ENCODE measurements at regions not wholly inside any gene's neighbourhood (a gene's known extent, or its start where the extent isn't known, plus 50 kb on each side); places are given as distances from the start of the nearest gene placed in this dataset.

DNA sequence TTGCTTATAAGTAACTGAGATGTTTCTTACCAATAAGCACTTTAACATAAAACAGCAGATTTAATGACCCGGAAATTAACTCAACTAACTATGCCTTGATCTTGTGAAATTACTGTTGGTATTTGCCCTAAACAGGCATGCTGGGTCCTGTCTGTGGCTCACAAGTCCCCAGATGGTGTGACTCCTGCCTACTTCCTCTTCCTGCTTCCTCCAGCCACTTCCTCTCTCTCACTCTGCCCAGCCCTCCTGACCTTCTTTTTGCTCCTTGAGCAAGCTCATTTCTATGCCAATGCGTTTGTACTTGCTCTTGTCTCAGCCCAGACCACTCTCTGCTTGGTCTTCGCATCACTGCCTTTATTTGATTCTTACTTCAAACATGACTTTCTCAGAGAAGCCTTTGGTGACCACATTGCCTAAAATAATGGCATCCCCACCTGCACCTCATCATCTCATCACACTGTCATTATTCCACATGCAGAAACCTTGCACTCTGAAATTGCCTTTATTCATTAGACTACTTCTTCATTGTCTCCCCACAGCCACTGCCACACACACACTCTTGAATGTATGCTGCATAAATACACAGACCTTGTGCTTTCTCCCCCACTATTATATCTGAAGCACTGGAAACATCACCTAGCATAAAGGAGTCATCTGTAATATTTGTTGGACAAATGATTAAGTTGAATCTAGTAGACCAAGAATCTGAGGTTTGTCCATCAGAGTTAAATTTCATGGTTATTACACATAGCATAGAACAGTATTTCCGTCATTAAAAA lies 256.3 kb upstream of the SEMA6D start:
- no peak for DNase-seq

GRCh38 chr15:47461652-47462141 lies 255.6 kb upstream of the SEMA6D start:
- no peak for DNase-seq

DNA sequence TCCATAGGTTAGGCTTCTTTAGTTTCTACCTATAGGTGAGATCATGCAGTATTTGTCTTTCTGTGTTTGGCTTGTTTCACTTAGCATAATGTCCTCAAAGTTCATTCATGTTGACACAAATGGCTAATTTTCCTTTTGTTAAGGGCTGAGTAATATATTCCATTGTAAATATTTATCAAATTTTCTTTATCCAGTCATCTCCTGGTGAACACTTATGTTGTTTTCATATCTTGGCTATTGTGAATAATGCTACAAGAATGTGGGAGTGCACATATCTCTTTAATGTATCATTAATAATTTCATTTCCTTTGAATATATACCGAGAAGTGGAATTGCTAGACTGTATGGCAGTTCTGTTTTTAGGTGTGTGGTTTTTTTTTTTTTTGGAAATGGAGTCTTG lies 250.9 kb upstream of the SEMA6D start:
- no peak for DNase-seq

- DNase-seq: no peak
Measured at GRCh38 chr15:47470983-47471382, 246.3 kb upstream of the SEMA6D start.

DNA sequence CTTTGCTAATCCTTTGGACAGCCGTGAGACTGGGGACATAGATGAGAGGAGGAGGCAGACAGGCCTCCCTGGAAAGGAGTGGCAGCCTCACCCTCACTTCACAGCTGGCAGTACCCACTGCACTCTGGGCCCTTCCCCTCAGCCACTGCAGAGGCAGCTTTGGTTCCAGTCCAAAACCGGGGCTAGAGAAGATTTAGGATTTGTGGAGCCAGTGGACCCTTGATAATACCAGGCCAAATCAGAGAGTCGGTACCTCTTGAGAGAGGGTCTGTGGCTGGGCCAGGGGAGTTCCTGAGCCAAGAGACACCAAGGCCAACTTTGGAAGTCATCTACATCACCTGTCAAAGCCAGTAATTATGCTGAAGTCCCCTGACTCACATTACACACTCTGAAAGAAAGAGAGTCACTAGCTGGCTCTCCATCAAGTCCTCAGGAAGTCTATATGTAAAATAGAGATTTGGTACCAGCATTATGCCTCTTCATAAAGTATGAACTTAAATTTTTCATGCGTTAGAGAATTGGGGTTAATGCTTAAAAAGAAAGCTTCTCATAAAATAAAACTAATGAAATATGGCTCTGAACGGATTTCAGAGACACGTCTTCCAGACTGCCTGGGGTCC lies 244.1 kb upstream of the SEMA6D start:
- no peak for DNase-seq

- DNase-seq: peak; percentile 11
Measured at GRCh38 chr15:47473832-47474231, 243.5 kb upstream of the SEMA6D start.

DNA sequence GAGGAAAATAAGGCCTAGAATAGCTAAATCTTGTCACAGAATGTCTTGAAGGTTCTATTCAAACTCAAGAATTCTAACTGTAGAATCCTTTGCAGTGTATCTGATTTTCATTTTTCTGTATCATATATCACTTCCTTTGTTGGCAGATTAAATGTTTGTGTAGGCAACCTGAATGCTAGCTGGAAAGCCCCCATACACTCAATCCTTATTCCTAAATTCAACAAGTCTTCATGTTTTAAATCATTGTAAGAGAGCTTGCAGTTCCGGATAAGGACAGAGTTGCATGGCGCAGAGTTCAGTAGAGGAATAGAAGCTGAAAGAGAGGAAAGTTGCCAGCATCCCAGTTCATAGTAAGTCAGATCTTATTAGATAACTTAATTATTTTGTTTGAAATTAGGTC lies 242.0 kb upstream of the SEMA6D start:
- DNase-seq: no peak

GRCh38 chr15:47477341-47477740 lies 240.0 kb upstream of the SEMA6D start:
- DNase-seq: no peak

GRCh38 chr15:47484059-47484458 lies 233.2 kb upstream of the SEMA6D start:
- DNase-seq: no peak

- no peak for DNase-seq
Measured at GRCh38 chr15:47484997-47485396, 232.3 kb upstream of the SEMA6D start.

- no peak for DNase-seq
Measured at GRCh38 chr15:47485419-47485818, 231.9 kb upstream of the SEMA6D start.

DNA sequence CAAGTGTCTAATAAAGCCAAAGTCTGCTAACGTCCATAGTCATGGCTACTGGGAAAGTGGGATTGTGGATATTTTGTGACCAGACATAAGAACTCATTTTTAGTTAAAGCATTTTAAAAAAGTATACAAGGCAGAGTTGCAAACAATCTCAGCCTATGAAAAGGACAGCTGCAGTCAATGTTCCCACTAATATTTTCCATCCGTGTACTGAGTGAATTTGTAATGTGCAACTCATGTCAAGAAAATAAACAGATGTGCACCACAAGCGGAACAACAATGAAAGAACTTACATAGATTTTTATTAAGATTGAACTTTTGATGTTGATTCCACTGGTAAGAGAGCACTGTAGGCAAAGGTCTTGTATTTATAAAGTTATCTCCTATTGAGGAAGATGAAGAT lies 231.3 kb upstream of the SEMA6D start:
- DNase-seq: no peak

DNA sequence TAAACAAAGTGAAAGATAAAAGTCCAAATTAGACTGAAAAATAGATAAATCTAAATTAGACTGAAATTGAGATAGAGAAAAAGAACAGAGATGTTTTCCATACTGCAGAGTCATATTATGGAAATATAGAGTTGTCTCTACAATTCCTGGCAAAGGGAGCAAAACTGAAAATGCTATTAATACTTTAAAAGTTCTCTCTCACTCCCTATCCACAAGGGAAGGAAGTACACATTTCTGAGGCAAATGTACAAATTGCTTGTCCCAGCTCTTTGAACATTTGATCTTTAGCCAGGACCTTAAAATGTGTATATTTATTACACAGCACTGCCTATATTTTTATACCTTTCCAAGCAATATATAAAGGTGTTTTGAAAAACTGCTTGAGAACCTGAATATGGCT lies 225.1 kb upstream of the SEMA6D start:
- no peak for DNase-seq

DNA sequence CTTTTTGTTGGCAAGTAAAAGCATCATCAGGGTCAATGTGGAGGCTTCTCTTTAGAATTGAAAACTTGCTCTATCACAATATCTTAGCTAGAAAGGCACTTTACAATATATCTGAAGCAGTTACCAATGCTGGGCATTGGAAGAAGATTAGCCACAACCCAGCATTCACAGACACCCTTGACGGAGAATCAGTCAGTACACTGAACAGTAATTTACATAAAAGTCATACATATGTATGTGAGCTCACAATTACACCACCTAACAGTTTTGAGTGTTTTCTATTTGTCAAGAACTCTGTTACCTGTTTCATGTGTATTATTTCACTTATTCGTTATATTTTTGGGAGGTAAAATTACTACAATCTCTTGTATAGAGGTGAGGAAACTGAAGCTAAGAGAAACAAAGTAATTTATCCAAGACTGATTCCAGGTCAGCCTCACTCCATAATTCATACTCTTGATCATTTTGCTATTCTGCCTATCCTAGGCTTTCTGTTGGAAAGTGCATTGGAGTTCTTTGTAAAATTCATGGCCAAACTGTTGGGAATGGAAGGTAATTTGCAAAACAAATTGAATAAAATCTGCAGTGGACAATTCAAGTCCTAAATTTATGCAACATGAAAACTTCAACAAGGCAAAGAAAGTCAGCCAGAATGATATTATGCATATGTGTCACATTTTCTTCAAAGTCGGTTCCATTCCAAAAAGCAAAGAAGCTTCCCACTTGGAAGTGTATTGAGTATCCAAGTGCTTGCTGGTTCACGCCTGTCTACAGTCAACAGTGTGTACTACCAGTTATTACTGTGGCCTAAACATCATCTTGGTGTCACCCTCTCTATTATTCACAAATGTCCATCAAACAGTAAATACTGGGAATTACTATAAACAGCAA lies 223.7 kb upstream of the SEMA6D start:
- no peak for DNase-seq

DNA sequence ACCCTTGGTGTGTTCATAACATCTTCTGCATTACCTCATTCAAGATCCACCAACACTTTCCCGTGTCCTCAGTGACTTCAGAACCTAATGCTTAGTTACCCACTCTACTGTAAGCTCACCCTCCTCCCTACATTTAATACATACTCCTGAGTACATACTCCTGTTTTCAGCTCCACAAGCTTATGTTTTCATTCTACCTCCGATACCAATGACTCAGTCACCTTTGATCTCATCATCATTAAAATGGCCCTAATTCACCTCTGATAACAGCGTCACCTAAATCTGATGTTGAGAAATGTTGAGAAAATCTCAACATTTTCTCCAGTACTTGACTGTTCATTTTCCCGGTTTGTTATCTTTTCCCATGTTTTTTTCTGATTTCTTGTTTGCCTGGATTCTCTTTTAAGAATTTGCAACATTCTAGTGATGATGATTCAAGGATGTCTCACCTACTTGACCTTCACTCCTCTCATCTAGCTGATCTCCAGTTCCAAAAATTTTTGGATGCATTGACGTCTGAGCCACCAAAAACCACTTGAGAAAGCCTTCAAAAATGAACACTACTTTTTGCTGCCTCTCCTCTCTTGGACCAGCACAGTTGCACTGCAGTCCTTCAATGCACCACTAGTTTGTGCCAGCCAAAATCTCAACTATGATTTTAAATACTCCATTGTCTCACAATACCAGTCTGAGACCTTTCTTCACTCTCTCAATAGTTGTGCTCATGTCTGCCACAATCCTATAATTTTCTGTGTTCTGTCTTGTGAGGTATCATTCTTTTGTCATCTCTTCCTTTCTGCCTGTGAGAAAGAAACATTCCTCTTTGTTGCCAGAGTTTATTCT lies 220.7 kb upstream of the SEMA6D start:
- no peak for DNase-seq

- no peak for DNase-seq
Measured at GRCh38 chr15:47500842-47501241, 216.5 kb upstream of the SEMA6D start.

- no peak for DNase-seq
Measured at GRCh38 chr15:47502041-47502440, 215.3 kb upstream of the SEMA6D start.

- DNase-seq: no peak
Measured at GRCh38 chr15:47503876-47504275, 213.4 kb upstream of the SEMA6D start.

GRCh38 chr15:47504624-47505256 lies 212.6 kb upstream of the SEMA6D start:
- no peak for DNase-seq

DNA sequence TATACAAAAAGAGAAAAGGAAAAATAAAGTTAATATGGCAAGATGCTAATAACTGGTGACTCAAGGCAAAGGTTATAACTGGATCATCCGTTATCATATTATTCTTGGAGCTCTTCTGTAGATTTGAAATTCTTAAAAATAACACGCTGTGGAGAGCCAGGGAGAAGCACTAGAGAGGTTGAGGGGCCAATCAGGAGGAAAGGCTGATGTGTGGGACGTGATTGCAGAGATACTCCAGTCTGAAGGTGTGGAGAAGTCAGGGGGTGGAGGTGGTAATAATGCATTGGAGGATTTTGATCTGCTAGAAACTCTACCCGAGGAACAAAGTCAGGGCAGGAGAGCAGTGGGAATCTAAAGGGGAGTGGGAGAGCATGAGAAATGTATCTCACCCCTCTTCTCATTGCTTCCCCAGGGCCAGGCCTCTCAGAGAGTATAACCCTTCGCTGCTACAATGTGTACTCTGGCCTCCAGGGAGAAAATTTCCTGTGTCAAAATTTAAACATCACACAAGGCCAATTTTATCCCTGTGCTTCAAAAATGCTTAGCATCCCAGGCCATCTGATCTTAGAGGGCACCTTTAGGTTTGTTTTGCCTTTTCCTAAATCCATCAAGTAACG lies 211.5 kb upstream of the SEMA6D start:
- DNase-seq: no peak
